Ishikawa (cell line): ENCODE measurements at regions not wholly inside any gene's neighbourhood (a gene's known extent, or its start where the extent isn't known, plus 50 kb on each side); places are given as distances from the start of the nearest gene placed in this dataset.

ENCODE experiments used
- CREB1 ChIP-seq: IDR thresholded peaks from 2 replicates; pipeline ENCODE4 v1.6.1; 2012; ENCODE audit warnings: low read depth
- EP300 ChIP-seq: IDR thresholded peaks from 2 replicates; pipeline ENCODE4 v1.6.1; 2012; ENCODE audit warnings: borderline replicate concordance
- FOXM1 ChIP-seq: IDR thresholded peaks from 2 replicates; pipeline ENCODE4 v1.6.1; 2012; ENCODE audit warnings: low read depth, borderline replicate concordance
- RAD21 ChIP-seq: IDR thresholded peaks from 2 replicates; pipeline ENCODE4 v1.6.1; 2012; ENCODE audit warnings: low read depth
- TAF1 ChIP-seq: IDR thresholded peaks from 2 replicates; pipeline ENCODE4 v1.6.1; 2012; ENCODE audit warnings: low read depth, mild to moderate bottlenecking
- TEAD4 ChIP-seq: IDR thresholded peaks from 2 replicates; pipeline ENCODE4 v1.6.1; 2012
- TF ChIP-seq, protein P1 (sequence below): IDR thresholded peaks from 2 replicates; pipeline ENCODE4 v1.6.1; 2012
- TF ChIP-seq, protein P2 (sequence below): IDR thresholded peaks from 2 replicates; pipeline ENCODE4 v1.6.1; 2012; ENCODE audit warnings: low read depth, mild to moderate bottlenecking

- TF ChIP-seq, protein P1, sequence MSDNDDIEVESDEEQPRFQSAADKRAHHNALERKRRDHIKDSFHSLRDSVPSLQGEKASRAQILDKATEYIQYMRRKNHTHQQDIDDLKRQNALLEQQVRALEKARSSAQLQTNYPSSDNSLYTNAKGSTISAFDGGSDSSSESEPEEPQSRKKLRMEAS: no peak
- TF ChIP-seq FOXM1 (no peak), CREB1 (no peak), RAD21 (no peak), TEAD4 (no peak), TAF1 (no peak), EP300 (no peak)
- TF ChIP-seq, protein P2, sequence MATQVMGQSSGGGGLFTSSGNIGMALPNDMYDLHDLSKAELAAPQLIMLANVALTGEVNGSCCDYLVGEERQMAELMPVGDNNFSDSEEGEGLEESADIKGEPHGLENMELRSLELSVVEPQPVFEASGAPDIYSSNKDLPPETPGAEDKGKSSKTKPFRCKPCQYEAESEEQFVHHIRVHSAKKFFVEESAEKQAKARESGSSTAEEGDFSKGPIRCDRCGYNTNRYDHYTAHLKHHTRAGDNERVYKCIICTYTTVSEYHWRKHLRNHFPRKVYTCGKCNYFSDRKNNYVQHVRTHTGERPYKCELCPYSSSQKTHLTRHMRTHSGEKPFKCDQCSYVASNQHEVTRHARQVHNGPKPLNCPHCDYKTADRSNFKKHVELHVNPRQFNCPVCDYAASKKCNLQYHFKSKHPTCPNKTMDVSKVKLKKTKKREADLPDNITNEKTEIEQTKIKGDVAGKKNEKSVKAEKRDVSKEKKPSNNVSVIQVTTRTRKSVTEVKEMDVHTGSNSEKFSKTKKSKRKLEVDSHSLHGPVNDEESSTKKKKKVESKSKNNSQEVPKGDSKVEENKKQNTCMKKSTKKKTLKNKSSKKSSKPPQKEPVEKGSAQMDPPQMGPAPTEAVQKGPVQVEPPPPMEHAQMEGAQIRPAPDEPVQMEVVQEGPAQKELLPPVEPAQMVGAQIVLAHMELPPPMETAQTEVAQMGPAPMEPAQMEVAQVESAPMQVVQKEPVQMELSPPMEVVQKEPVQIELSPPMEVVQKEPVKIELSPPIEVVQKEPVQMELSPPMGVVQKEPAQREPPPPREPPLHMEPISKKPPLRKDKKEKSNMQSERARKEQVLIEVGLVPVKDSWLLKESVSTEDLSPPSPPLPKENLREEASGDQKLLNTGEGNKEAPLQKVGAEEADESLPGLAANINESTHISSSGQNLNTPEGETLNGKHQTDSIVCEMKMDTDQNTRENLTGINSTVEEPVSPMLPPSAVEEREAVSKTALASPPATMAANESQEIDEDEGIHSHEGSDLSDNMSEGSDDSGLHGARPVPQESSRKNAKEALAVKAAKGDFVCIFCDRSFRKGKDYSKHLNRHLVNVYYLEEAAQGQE: no peak
These were observed 194.1 kb downstream of the SP3 start for GRCh38 chr2:173770947-173771678.
